ENCODE measurements at regions not wholly inside any gene's neighbourhood (a gene's known extent, or its start where the extent isn't known, plus 50 kb on each side); places are given as distances from the start of the nearest gene placed in this dataset.

DNA sequence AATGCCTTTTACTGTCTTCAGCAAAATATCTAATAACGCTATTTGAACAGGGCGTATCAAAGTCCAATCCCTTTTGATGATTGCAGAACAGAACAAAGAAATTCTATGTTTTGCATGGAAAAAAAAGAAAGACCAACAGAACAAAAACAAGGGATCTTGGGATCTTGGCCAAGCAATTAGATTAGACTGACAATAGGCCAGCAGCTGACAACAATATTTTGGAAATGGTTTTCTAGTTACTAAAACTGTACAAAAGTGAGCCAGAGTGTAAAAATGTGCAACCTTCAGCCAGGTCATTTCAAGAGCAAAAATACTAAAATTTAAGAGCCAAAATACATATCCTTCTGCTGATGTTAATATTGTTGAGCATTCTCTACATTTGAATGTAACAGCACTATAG is 716.5 kb upstream of the KCND2 start:
- Histone ChIP-seq H3K4me1 (no peaks in the 10 kb centered on the region), H3K27ac (no peak overlapping the region), H3K36me3 (no peaks in the 10 kb centered on the region), H3K27me3 (no peaks in the 10 kb centered on the region), H3K4me3 (no peak overlapping the region), H3K9me3 (peaks cover 0 to 3% of the 10 kb centered on the region in 2 donors)
- ATAC-seq, result no peak
- intact Hi-C loops (cut with DNase I), result no loop called here
- TF ChIP-seq CTCF (IDR thresholded peaks at IDR 0.05), result no peak
- no peak for DNase-seq

GRCh38 chr7:119561751-119562150 is 711.2 kb upstream of the KCND2 start:
- DNase-seq (no peak), ATAC-seq (no peak)
- TF ChIP-seq CTCF (IDR thresholded peaks at IDR 0.05), result no peak
- intact Hi-C loops (cut with DNase I), result no loop called here
- Histone ChIP-seq H3K36me3 (no peaks in the 10 kb centered on the region), H3K27ac (no peak overlapping the region), H3K27me3 (no peaks in the 10 kb centered on the region), H3K4me1 (no peaks in the 10 kb centered on the region), H3K9me3 (peaks cover 0 to 3% of the 10 kb centered on the region in 2 donors), H3K4me3 (no peak overlapping the region)

GRCh38 chr7:119562839-119563238 is 710.1 kb upstream of the KCND2 start:
- Histone ChIP-seq H3K4me1 (no peaks in the 10 kb centered on the region), H3K9me3 (no peaks in the 10 kb centered on the region), H3K4me3 (no peak overlapping the region), H3K27ac (no peak overlapping the region), H3K27me3 (no peaks in the 10 kb centered on the region), H3K36me3 (no peaks in the 10 kb centered on the region)
- ATAC-seq (no peak), DNase-seq (no peak)
- TF ChIP-seq CTCF (IDR thresholded peaks at IDR 0.05), result no peak
- intact Hi-C loops (cut with DNase I), result no loop called here

GRCh38 chr7:119571666-119572065 is 701.3 kb upstream of the KCND2 start:
- DNase-seq (no peak), ATAC-seq (no peak)
- H3K27me3 ChIP-seq, result no peaks in the 10 kb centered on the region
- intact Hi-C loops (cut with DNase I), result no loop called here
- H3K4me3 ChIP-seq, result no peak overlapping the region
- H3K27ac ChIP-seq, result no peak overlapping the region
- TF ChIP-seq CTCF (IDR thresholded peaks at IDR 0.05), result no peak
- no peaks in the 10 kb centered on the region for H3K4me1 ChIP-seq
- H3K36me3 ChIP-seq, result no peaks in the 10 kb centered on the region
- H3K9me3 ChIP-seq, result peaks cover 0 to 6% of the 10 kb centered on the region in 2 donors

GRCh38 chr7:119572132-119572531 is 700.8 kb upstream of the KCND2 start:
- ATAC-seq, result no peak
- Histone ChIP-seq H3K9me3 (peaks cover 0 to 6% of the 10 kb centered on the region in 2 donors), H3K36me3 (no peaks in the 10 kb centered on the region), H3K4me1 (no peaks in the 10 kb centered on the region), H3K27ac (no peak overlapping the region), H3K4me3 (no peak overlapping the region), H3K27me3 (no peaks in the 10 kb centered on the region)
- TF ChIP-seq CTCF (IDR thresholded peaks at IDR 0.05), result no peak
- intact Hi-C loops (cut with DNase I), result no loop called here
- no peak for DNase-seq
